ENCODE measurements at regions not wholly inside any gene's neighbourhood (a gene's known extent, or its start where the extent isn't known, plus 50 kb on each side); places are given as distances from the start of the nearest gene placed in this dataset.

GRCh38 chr1:234704106-234704887, 94.3 kb upstream of the IRF2BP2 start:
- DNase-seq (ENCODE audit: low read depth in 3 of 3): no peak

GRCh38 chr1:234702342-234703000, 92.5 kb upstream of the IRF2BP2 start:
- DNase-seq (ENCODE audit: low read depth in 3 of 3): no peak

- no peak for DNase-seq (ENCODE audit: low read depth in 3 of 3)
Measured at GRCh38 chr1:234701737-234702341, 91.9 kb upstream of the IRF2BP2 start.

- peak in 1 of 3 experiments; percentile 6 for DNase-seq (ENCODE audit: low read depth in 3 of 3)
Measured at GRCh38 chr1:234699795-234700665, 90.1 kb upstream of the IRF2BP2 start.

GRCh38 chr1:234698686-234699085, 88.7 kb upstream of the IRF2BP2 start:
- no peak for DNase-seq (ENCODE audit: low read depth in 3 of 3)

GRCh38 chr1:234697741-234698140, 87.8 kb upstream of the IRF2BP2 start:
- no peak for DNase-seq (ENCODE audit: low read depth in 3 of 3)

- DNase-seq (ENCODE audit: low read depth in 3 of 3): no peak
Measured at GRCh38 chr1:234697015-234697414, 87.0 kb upstream of the IRF2BP2 start.

GRCh38 chr1:234696148-234696576, 86.2 kb upstream of the IRF2BP2 start:
- DNase-seq (ENCODE audit: low read depth in 3 of 3): no peak

GRCh38 chr1:234694661-234695060, 84.7 kb upstream of the IRF2BP2 start:
- no peak for DNase-seq (ENCODE audit: low read depth in 3 of 3)

GRCh38 chr1:234692966-234693580, 83.1 kb upstream of the IRF2BP2 start:
- no peak for DNase-seq (ENCODE audit: low read depth in 3 of 3)

GRCh38 chr1:234691567-234691966, 81.6 kb upstream of the IRF2BP2 start:
- no peak for DNase-seq (ENCODE audit: low read depth in 3 of 3)

GRCh38 chr1:234690872-234691271, 80.9 kb upstream of the IRF2BP2 start:
- no peak for DNase-seq (ENCODE audit: low read depth in 3 of 3)

GRCh38 chr1:234689236-234689635, 79.3 kb upstream of the IRF2BP2 start:
- DNase-seq (ENCODE audit: low read depth in 3 of 3): no peak

GRCh38 chr1:234687011-234687410, 77.0 kb upstream of the IRF2BP2 start:
- no peak for DNase-seq (ENCODE audit: low read depth in 3 of 3)

GRCh38 chr1:234686035-234686434, 76.1 kb upstream of the IRF2BP2 start:
- DNase-seq (ENCODE audit: low read depth in 3 of 3): no peak

GRCh38 chr1:234684856-234685255, 74.9 kb upstream of the IRF2BP2 start:
- DNase-seq (ENCODE audit: low read depth in 3 of 3): no peak

- DNase-seq (ENCODE audit: low read depth in 3 of 3): no peak
Measured at GRCh38 chr1:234683861-234684632, 74.1 kb upstream of the IRF2BP2 start.

- no peak for DNase-seq (ENCODE audit: low read depth in 3 of 3)
Measured at GRCh38 chr1:234683127-234683860, 73.3 kb upstream of the IRF2BP2 start.

GRCh38 chr1:234681990-234682389, 72.0 kb upstream of the IRF2BP2 start:
- no peak for DNase-seq (ENCODE audit: low read depth in 3 of 3)

GRCh38 chr1:234681065-234681464, 71.1 kb upstream of the IRF2BP2 start:
- no peak for DNase-seq (ENCODE audit: low read depth in 3 of 3)
